Transverse colon (tissue), 4 donors: ENCODE measurements at regions not wholly inside any gene's neighbourhood (a gene's known extent, or its start where the extent isn't known, plus 50 kb on each side); places are given as distances from the start of the nearest gene placed in this dataset.
"Not testable (repeated sequence)": the region's sequence is repeated elsewhere in the genome, so short reads cannot be mapped to it uniquely, and the experiment has no call there.

Experiments used
- POLR2A ChIP-seq: fragments of 450-650 bp; IDR thresholded peaks from one replicate; pipeline ENCODE4 v1.6.1; 2016; ENCODE audit warnings: antibody characterized with exemption, mild to moderate bottlenecking, moderate library complexity
- POLR2AphosphoS5 ChIP-seq, 3 donors: sonication (generic); formaldehyde crosslinking; IDR thresholded peaks; one replicate each; pipeline ENCODE4 v1.6.1; 2016; ENCODE audit warnings: antibody characterized with exemption in 3 of 3
- TF ChIP-seq, protein P1 (sequence below), 5 experiments: fragments of 200-600 bp in 3 of 5; fragments of 450-650 bp in 2 of 5; sonication (generic) in 3 of 5; IDR thresholded peaks; 1 replicate in 2 of 5; 2 replicates in 3 of 5; pipeline ENCODE4 v1.5.1; 2016 to 2017; ENCODE audit warnings: antibody characterized with exemption in 5 of 5, inconsistent platforms in 3 of 5, mild to moderate bottlenecking in 2 of 5, moderate library complexity in 1 of 5

DNA sequence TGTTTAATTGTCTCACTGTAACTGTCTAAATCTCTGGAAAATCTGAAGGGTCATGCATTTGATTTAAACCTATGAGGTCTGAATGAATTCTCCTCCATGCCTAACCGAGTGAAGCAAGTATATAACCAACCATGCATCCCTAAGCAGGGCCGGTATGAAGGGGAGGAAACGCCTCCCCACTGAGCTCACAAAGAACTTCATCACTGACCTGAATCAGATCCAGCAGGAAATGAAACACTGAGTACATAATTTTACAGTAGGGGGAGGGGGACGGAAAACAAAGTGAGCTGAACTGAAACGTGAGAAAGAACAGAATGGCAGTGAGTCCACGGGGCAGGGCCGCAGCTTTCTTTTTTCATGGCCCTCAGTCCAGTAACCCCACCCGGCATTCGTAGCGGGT lies 294.1 kb upstream of the TEKT4 start:
- TF ChIP-seq, protein P1, sequence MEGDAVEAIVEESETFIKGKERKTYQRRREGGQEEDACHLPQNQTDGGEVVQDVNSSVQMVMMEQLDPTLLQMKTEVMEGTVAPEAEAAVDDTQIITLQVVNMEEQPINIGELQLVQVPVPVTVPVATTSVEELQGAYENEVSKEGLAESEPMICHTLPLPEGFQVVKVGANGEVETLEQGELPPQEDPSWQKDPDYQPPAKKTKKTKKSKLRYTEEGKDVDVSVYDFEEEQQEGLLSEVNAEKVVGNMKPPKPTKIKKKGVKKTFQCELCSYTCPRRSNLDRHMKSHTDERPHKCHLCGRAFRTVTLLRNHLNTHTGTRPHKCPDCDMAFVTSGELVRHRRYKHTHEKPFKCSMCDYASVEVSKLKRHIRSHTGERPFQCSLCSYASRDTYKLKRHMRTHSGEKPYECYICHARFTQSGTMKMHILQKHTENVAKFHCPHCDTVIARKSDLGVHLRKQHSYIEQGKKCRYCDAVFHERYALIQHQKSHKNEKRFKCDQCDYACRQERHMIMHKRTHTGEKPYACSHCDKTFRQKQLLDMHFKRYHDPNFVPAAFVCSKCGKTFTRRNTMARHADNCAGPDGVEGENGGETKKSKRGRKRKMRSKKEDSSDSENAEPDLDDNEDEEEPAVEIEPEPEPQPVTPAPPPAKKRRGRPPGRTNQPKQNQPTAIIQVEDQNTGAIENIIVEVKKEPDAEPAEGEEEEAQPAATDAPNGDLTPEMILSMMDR (IDR thresholded peaks at IDR 0.05), result not testable (repeated sequence)
- not testable (repeated sequence) for TF ChIP-seq POLR2A; POLR2AphosphoS5 (IDR thresholded peaks at IDR 0.05)
